ENCODE measurements at regions not wholly inside any gene's neighbourhood (a gene's known extent, or its start where the extent isn't known, plus 50 kb on each side); places are given as distances from the start of the nearest gene placed in this dataset.

GRCh38 chr6:95142661-95143335 lies 434.5 kb upstream of the MANEA start:
- FAIRE-seq, result no peak

- no peak for FAIRE-seq
Measured at GRCh38 chr6:95143408-95144180, 433.7 kb upstream of the MANEA start.

- FAIRE-seq, result no peak
Measured at GRCh38 chr6:95145457-95145856, 431.9 kb upstream of the MANEA start.

GRCh38 chr6:95159557-95159956 lies 417.8 kb upstream of the MANEA start:
- no peak for FAIRE-seq

- no peak for FAIRE-seq
Measured at GRCh38 chr6:95169775-95170174, 407.6 kb upstream of the MANEA start.

GRCh38 chr6:95175927-95176675 lies 401.2 kb upstream of the MANEA start:
- FAIRE-seq, result no peak

- no peak for FAIRE-seq
Measured at GRCh38 chr6:95185874-95186273, 391.5 kb upstream of the MANEA start.

- FAIRE-seq, result no peak
Measured at GRCh38 chr6:95186710-95187109, 390.6 kb upstream of the MANEA start.

- no peak for FAIRE-seq
Measured at GRCh38 chr6:95197590-95197989, 379.7 kb upstream of the MANEA start.

- no peak for FAIRE-seq
Measured at GRCh38 chr6:95203153-95203754, 374.1 kb upstream of the MANEA start.

GRCh38 chr6:95204178-95204577 lies 373.2 kb upstream of the MANEA start:
- no peak for FAIRE-seq

- no peak for FAIRE-seq
Measured at GRCh38 chr6:95208621-95209020, 368.7 kb upstream of the MANEA start.

- no peak for FAIRE-seq
Measured at GRCh38 chr6:95209074-95209473, 368.3 kb upstream of the MANEA start.

- no peak for FAIRE-seq
Measured at GRCh38 chr6:95216555-95216954, 360.8 kb upstream of the MANEA start.

- FAIRE-seq, result no peak
Measured at GRCh38 chr6:95227351-95227750, 350.0 kb upstream of the MANEA start.

GRCh38 chr6:95228636-95229035 lies 348.7 kb upstream of the MANEA start:
- FAIRE-seq, result no peak

GRCh38 chr6:95230071-95230740 lies 347.1 kb upstream of the MANEA start:
- no peak for FAIRE-seq

- no peak for FAIRE-seq
Measured at GRCh38 chr6:95231416-95231815, 345.9 kb upstream of the MANEA start.

GRCh38 chr6:95232446-95232845 lies 344.9 kb upstream of the MANEA start:
- FAIRE-seq, result no peak

- no peak for FAIRE-seq
Measured at GRCh38 chr6:95233879-95234278, 343.5 kb upstream of the MANEA start.

GRCh38 chr6:95240514-95240913 lies 336.8 kb upstream of the MANEA start:
- FAIRE-seq, result no peak

- no peak for FAIRE-seq
Measured at GRCh38 chr6:95242560-95242959, 334.8 kb upstream of the MANEA start.

- FAIRE-seq, result no peak
Measured at GRCh38 chr6:95243053-95243452, 334.3 kb upstream of the MANEA start.
